ENCODE measurements at regions not wholly inside any gene's neighbourhood (a gene's known extent, or its start where the extent isn't known, plus 50 kb on each side); places are given as distances from the start of the nearest gene placed in this dataset.

- no peak overlapping the region for H3K27ac ChIP-seq (ENCODE audit: low read length)
- no peak overlapping the region for H3K4me3 ChIP-seq (ENCODE audit: low read length)
- H3K36me3 ChIP-seq (ENCODE audit: control insufficient read depth, low read depth, low read length) = no peaks in the 10 kb centered on the region
- H3K27me3 ChIP-seq (ENCODE audit: control insufficient read depth, insufficient read depth, low read length) = no peaks in the 10 kb centered on the region
- H3K4me1 ChIP-seq (ENCODE audit: control insufficient read depth, low read depth, low read length) = no peaks in the 10 kb centered on the region
- H3K9ac ChIP-seq (ENCODE audit: low read length) = no peak overlapping the region
- H3K9me3 ChIP-seq (ENCODE audit: control insufficient read depth, low read depth, low read length) = no peaks in the 10 kb centered on the region
These were observed 747.7 kb upstream of the POM121L12 start for GRCh38 chr7:52287698-52288097.

- Histone ChIP-seq H3K9me3 (ENCODE audit: control insufficient read depth, low read depth, low read length) (no peaks in the 10 kb centered on the region), H3K27me3 (ENCODE audit: control insufficient read depth, insufficient read depth, low read length) (no peaks in the 10 kb centered on the region), H3K9ac (ENCODE audit: low read length) (no peak overlapping the region), H3K36me3 (ENCODE audit: control insufficient read depth, low read depth, low read length) (no peaks in the 10 kb centered on the region), H3K4me1 (ENCODE audit: control insufficient read depth, low read depth, low read length) (no peaks in the 10 kb centered on the region), H3K4me3 (ENCODE audit: low read length) (no peak overlapping the region), H3K27ac (ENCODE audit: low read length) (no peak overlapping the region)
These were observed 749.7 kb upstream of the POM121L12 start for GRCh38 chr7:52285689-52286088.

GRCh38 chr7:52283335-52283734, 752.1 kb upstream of the POM121L12 start:
- Histone ChIP-seq H3K27me3 (ENCODE audit: control insufficient read depth, insufficient read depth, low read length) (no peaks in the 10 kb centered on the region), H3K9ac (ENCODE audit: low read length) (no peak overlapping the region), H3K4me3 (ENCODE audit: low read length) (no peak overlapping the region), H3K36me3 (ENCODE audit: control insufficient read depth, low read depth, low read length) (no peaks in the 10 kb centered on the region), H3K4me1 (ENCODE audit: control insufficient read depth, low read depth, low read length) (no peaks in the 10 kb centered on the region), H3K27ac (ENCODE audit: low read length) (no peak overlapping the region), H3K9me3 (ENCODE audit: control insufficient read depth, low read depth, low read length) (no peaks in the 10 kb centered on the region)

- no peak overlapping the region for H3K27ac ChIP-seq (ENCODE audit: low read length)
- no peaks in the 10 kb centered on the region for H3K27me3 ChIP-seq (ENCODE audit: control insufficient read depth, insufficient read depth, low read length)
- no peak overlapping the region for H3K4me3 ChIP-seq (ENCODE audit: low read length)
- no peak overlapping the region for H3K9ac ChIP-seq (ENCODE audit: low read length)
- no peaks in the 10 kb centered on the region for H3K4me1 ChIP-seq (ENCODE audit: control insufficient read depth, low read depth, low read length)
- no peaks in the 10 kb centered on the region for H3K9me3 ChIP-seq (ENCODE audit: control insufficient read depth, low read depth, low read length)
- H3K36me3 ChIP-seq (ENCODE audit: control insufficient read depth, low read depth, low read length) = no peaks in the 10 kb centered on the region
These were observed 761.5 kb upstream of the POM121L12 start for GRCh38 chr7:52273685-52274610.

- no peak overlapping the region for H3K27ac ChIP-seq (ENCODE audit: low read length)
- no peaks in the 10 kb centered on the region for H3K36me3 ChIP-seq (ENCODE audit: control insufficient read depth, low read depth, low read length)
- no peaks in the 10 kb centered on the region for H3K9me3 ChIP-seq (ENCODE audit: control insufficient read depth, low read depth, low read length)
- no peaks in the 10 kb centered on the region for H3K4me1 ChIP-seq (ENCODE audit: control insufficient read depth, low read depth, low read length)
- no peaks in the 10 kb centered on the region for H3K27me3 ChIP-seq (ENCODE audit: control insufficient read depth, insufficient read depth, low read length)
- H3K9ac ChIP-seq (ENCODE audit: low read length) = no peak overlapping the region
- no peak overlapping the region for H3K4me3 ChIP-seq (ENCODE audit: low read length)
These were observed 763.7 kb upstream of the POM121L12 start for GRCh38 chr7:52271703-52272102.

- Histone ChIP-seq H3K9ac (ENCODE audit: low read length) (no peak overlapping the region), H3K27me3 (ENCODE audit: control insufficient read depth, insufficient read depth, low read length) (no peaks in the 10 kb centered on the region), H3K9me3 (ENCODE audit: control insufficient read depth, low read depth, low read length) (no peaks in the 10 kb centered on the region), H3K4me1 (ENCODE audit: control insufficient read depth, low read depth, low read length) (no peaks in the 10 kb centered on the region), H3K4me3 (ENCODE audit: low read length) (no peak overlapping the region), H3K27ac (ENCODE audit: low read length) (no peak overlapping the region), H3K36me3 (ENCODE audit: control insufficient read depth, low read depth, low read length) (no peaks in the 10 kb centered on the region)
These were observed 765.1 kb upstream of the POM121L12 start for GRCh38 chr7:52270301-52270700.

- Histone ChIP-seq H3K27me3 (ENCODE audit: control insufficient read depth, insufficient read depth, low read length) (no peaks in the 10 kb centered on the region), H3K9me3 (ENCODE audit: control insufficient read depth, low read depth, low read length) (no peaks in the 10 kb centered on the region), H3K36me3 (ENCODE audit: control insufficient read depth, low read depth, low read length) (no peaks in the 10 kb centered on the region), H3K4me1 (ENCODE audit: control insufficient read depth, low read depth, low read length) (no peaks in the 10 kb centered on the region), H3K9ac (ENCODE audit: low read length) (no peak overlapping the region), H3K27ac (ENCODE audit: low read length) (no peak overlapping the region), H3K4me3 (ENCODE audit: low read length) (no peak overlapping the region)
These were observed 765.8 kb upstream of the POM121L12 start for GRCh38 chr7:52269669-52270068.

- H3K27ac ChIP-seq (ENCODE audit: low read length) = no peak overlapping the region
- no peaks in the 10 kb centered on the region for H3K36me3 ChIP-seq (ENCODE audit: control insufficient read depth, low read depth, low read length)
- H3K9me3 ChIP-seq (ENCODE audit: control insufficient read depth, low read depth, low read length) = no peaks in the 10 kb centered on the region
- H3K4me3 ChIP-seq (ENCODE audit: low read length) = no peak overlapping the region
- H3K27me3 ChIP-seq (ENCODE audit: control insufficient read depth, insufficient read depth, low read length) = no peaks in the 10 kb centered on the region
- H3K4me1 ChIP-seq (ENCODE audit: control insufficient read depth, low read depth, low read length) = no peaks in the 10 kb centered on the region
- no peak overlapping the region for H3K9ac ChIP-seq (ENCODE audit: low read length)
These were observed 774.4 kb upstream of the POM121L12 start for GRCh38 chr7:52261057-52261456.

GRCh38 chr7:52260046-52260665, 775.3 kb upstream of the POM121L12 start:
- H3K4me1 ChIP-seq (ENCODE audit: control insufficient read depth, low read depth, low read length) = no peaks in the 10 kb centered on the region
- no peak overlapping the region for H3K27ac ChIP-seq (ENCODE audit: low read length)
- H3K4me3 ChIP-seq (ENCODE audit: low read length) = no peak overlapping the region
- no peak overlapping the region for H3K9ac ChIP-seq (ENCODE audit: low read length)
- no peaks in the 10 kb centered on the region for H3K9me3 ChIP-seq (ENCODE audit: control insufficient read depth, low read depth, low read length)
- H3K27me3 ChIP-seq (ENCODE audit: control insufficient read depth, insufficient read depth, low read length) = no peaks in the 10 kb centered on the region
- no peaks in the 10 kb centered on the region for H3K36me3 ChIP-seq (ENCODE audit: control insufficient read depth, low read depth, low read length)

GRCh38 chr7:52257890-52258289, 777.5 kb upstream of the POM121L12 start:
- H3K27ac ChIP-seq (ENCODE audit: low read length) = no peak overlapping the region

GRCh38 chr7:52254396-52255010, 780.9 kb upstream of the POM121L12 start:
- Histone ChIP-seq H3K27ac (ENCODE audit: low read length) (no peak overlapping the region), H3K36me3 (ENCODE audit: control insufficient read depth, low read depth, low read length) (no peaks in the 10 kb centered on the region), H3K4me1 (ENCODE audit: control insufficient read depth, low read depth, low read length) (no peaks in the 10 kb centered on the region), H3K27me3 (ENCODE audit: control insufficient read depth, insufficient read depth, low read length) (no peaks in the 10 kb centered on the region), H3K9me3 (ENCODE audit: control insufficient read depth, low read depth, low read length) (no peaks in the 10 kb centered on the region), H3K4me3 (ENCODE audit: low read length) (no peak overlapping the region), H3K9ac (ENCODE audit: low read length) (no peak overlapping the region)

More at GRCh38 chr7:52257890-52258289, 777.5 kb upstream of the POM121L12 start:
- no peak overlapping the region for H3K4me3 ChIP-seq (ENCODE audit: low read length)
- H3K27me3 ChIP-seq (ENCODE audit: control insufficient read depth, insufficient read depth, low read length) = no peaks in the 10 kb centered on the region
- no peak overlapping the region for H3K9ac ChIP-seq (ENCODE audit: low read length)
- no peaks in the 10 kb centered on the region for H3K4me1 ChIP-seq (ENCODE audit: control insufficient read depth, low read depth, low read length)
- no peaks in the 10 kb centered on the region for H3K9me3 ChIP-seq (ENCODE audit: control insufficient read depth, low read depth, low read length)
- no peaks in the 10 kb centered on the region for H3K36me3 ChIP-seq (ENCODE audit: control insufficient read depth, low read depth, low read length)

Measured in iPS-18a (cell line).